ENCODE measurements at regions not wholly inside any gene's neighbourhood (a gene's known extent, or its start where the extent isn't known, plus 50 kb on each side); places are given as distances from the start of the nearest gene placed in this dataset.

GRCh38 chr1:116185161-116185701 is 74.0 kb downstream of the MAB21L3 start:
- no peaks in the 10 kb centered on the region; the same call in 1 of the 2 replicates for H3K27me3 ChIP-seq (ENCODE audit: insufficient read depth)
- no peak overlapping the region for H3K4me3 ChIP-seq (ENCODE audit: low read depth in 2 of 2, low read length in 1 of 2)
- no peaks in the 10 kb centered on the region for H3K9me3 ChIP-seq
- H3F3A ChIP-seq (replicated peaks; ENCODE audit: insufficient read depth), result no peaks in the 10 kb centered on the region
- H3K4me1 ChIP-seq (ENCODE audit: control insufficient read depth in 1 of 2, insufficient read depth in 2 of 2, low read depth in 1 of 2, low read length in 1 of 2), result peaks cover 0 to 13% of the 10 kb centered on the region in 2 experiments; a peak in 1 of 4 replicates
- H3K79me2 ChIP-seq (ENCODE audit: insufficient read depth), result no peaks in the 10 kb centered on the region
- H3K4me2 ChIP-seq, result no peak overlapping the region
- ChIA-PET POLR2A (no interaction called here), CTCF (interaction anchor here (0.7 to 2.0 kb wide), 4 partner anchors 10 to 309 kb away, joined by 3 to 8 read pairs (median 3); no protein-coding TSS in a partner anchor)
- H4K20me1 ChIP-seq (ENCODE audit: insufficient read depth), result no peaks in the 10 kb centered on the region
- TF ChIP-seq SMC3 (IDR thresholded peaks at IDR 0.05; ENCODE audit: low read depth, low read length) (no peak), FOXJ3 (CRISPR knock-in tag; IDR thresholded peaks at IDR 0.05) (no peak), RXRA (IDR thresholded peaks at IDR 0.05; ENCODE audit: borderline replicate concordance, low read depth) (no peak), RCOR1 (IDR thresholded peaks at IDR 0.05; ENCODE audit: low read length) (no peak), TEAD4 (IDR thresholded peaks at IDR 0.05; ENCODE audit: borderline replicate concordance, insufficient read depth) (no peak), MXI1 (IDR thresholded peaks at IDR 0.05; ENCODE audit: low read depth, low read length) (no peak), PBX3 (IDR thresholded peaks at IDR 0.05) (no peak)
- 75% methylated on average over 5 of the region's 5 CpGs for whole genome bisulfite sequencing (ENCODE audit: low lambda C conversion rate)
- no peaks in the 10 kb centered on the region for H3K36me3 ChIP-seq (replicated peaks in 1 of 2; ENCODE audit: control insufficient read depth in 1 of 2, insufficient read depth in 2 of 2, low read length in 1 of 2)
- H2AFZ ChIP-seq (ENCODE audit: low read depth), result no peak overlapping the region
- DNase-seq, result no peak
- H3K9me2 ChIP-seq, result no peaks in the 10 kb centered on the region
- no peak overlapping the region for H3K27ac ChIP-seq (ENCODE audit: low read depth in 2 of 2, low read length in 1 of 2)
- no peak overlapping the region for H3K9ac ChIP-seq

- H3K4me1 ChIP-seq (ENCODE audit: control insufficient read depth in 1 of 2, insufficient read depth in 2 of 2, low read depth in 1 of 2, low read length in 1 of 2), result no peaks in the 10 kb centered on the region
- WGBS (ENCODE audit: low lambda C conversion rate), result 17% methylated on average over 3 of the region's 3 CpGs
- H3K36me3 ChIP-seq (replicated peaks in 1 of 2; ENCODE audit: control insufficient read depth in 1 of 2, insufficient read depth in 2 of 2, low read length in 1 of 2), result no peaks in the 10 kb centered on the region
- no peak overlapping the region for H3K4me2 ChIP-seq
- H3K27ac ChIP-seq (ENCODE audit: low read depth in 2 of 2, low read length in 1 of 2), result no peak overlapping the region
- no peak for TF ChIP-seq SMC3 (IDR thresholded peaks at IDR 0.05; ENCODE audit: low read depth, low read length)
- TF ChIP-seq IRF3 (IDR thresholded peaks at IDR 0.05; ENCODE audit: low read depth, low read length), result no peak
- no peak for TF ChIP-seq YY1 (IDR thresholded peaks at IDR 0.05; ENCODE audit: low read depth)
- TF ChIP-seq MAX (IDR thresholded peaks at IDR 0.05; ENCODE audit: low read depth), result no peak
- TF ChIP-seq MXI1 (IDR thresholded peaks at IDR 0.05; ENCODE audit: low read depth, low read length), result no peak
- TF ChIP-seq USF2 (IDR thresholded peaks at IDR 0.05; ENCODE audit: borderline replicate concordance, low read depth, low read length), result no peak
- TF ChIP-seq POLR2AphosphoS5 (IDR thresholded peaks at IDR 0.05; ENCODE audit: low read depth, low read length), result no peak
- no peak for TF ChIP-seq RAD21 (IDR thresholded peaks at IDR 0.05; ENCODE audit: low read length)
- no peak for TF ChIP-seq RFX5 (IDR thresholded peaks at IDR 0.05; ENCODE audit: low read length)
- TF ChIP-seq JUND (IDR thresholded peaks at IDR 0.05), result no peak
- no peak for TF ChIP-seq GABPA (IDR thresholded peaks at IDR 0.05; ENCODE audit: low read depth)
- no peak overlapping the region for H2AFZ ChIP-seq (ENCODE audit: low read depth)
- H3K4me3 ChIP-seq (ENCODE audit: low read depth in 2 of 2, low read length in 1 of 2), result no peak overlapping the region
- H3K9ac ChIP-seq, result no peak overlapping the region
- no peak for DNase-seq
- H3K79me2 ChIP-seq (ENCODE audit: insufficient read depth), result no peaks in the 10 kb centered on the region
- H4K20me1 ChIP-seq (ENCODE audit: insufficient read depth), result no peaks in the 10 kb centered on the region
- H3K27me3 ChIP-seq (ENCODE audit: insufficient read depth), result no peaks in the 10 kb centered on the region
- H3K9me3 ChIP-seq, result no peaks in the 10 kb centered on the region
- no peaks in the 10 kb centered on the region for H3K9me2 ChIP-seq
- POLR2A ChIA-PET, result no interaction called here
- no peaks in the 10 kb centered on the region for H3F3A ChIP-seq (replicated peaks; ENCODE audit: insufficient read depth)
- CTCF ChIA-PET, result no interaction called here
These were observed 78.3 kb downstream of the MAB21L3 start for GRCh38 chr1:116189481-116189880.

All from SK-N-SH (cell line).